ENCODE measurements at regions not wholly inside any gene's neighbourhood (a gene's known extent, or its start where the extent isn't known, plus 50 kb on each side); places are given as distances from the start of the nearest gene placed in this dataset.
"Not testable (repeated sequence)": the region's sequence is repeated elsewhere in the genome, so short reads cannot be mapped to it uniquely, and the experiment has no call there.

DNA sequence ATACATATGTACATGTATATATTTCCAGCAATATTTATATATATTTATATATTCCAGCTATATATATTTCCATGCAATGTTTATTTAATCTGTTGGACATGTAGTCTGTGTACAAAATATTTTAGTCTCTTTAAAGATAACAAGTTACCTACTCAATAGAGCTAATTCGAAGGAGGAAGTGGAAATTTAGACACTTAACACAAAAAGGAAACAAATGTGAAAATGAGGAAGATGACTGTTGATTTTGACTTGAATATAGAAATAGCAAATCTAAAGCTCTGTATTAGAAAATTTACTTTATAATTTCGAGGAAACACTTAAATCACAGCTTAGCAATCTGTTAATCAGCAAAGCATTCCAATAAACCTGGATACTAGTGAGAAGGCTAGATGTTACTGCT, 1064.4 kb downstream of the PCDH7 start:
- no peak overlapping the region for H3K4me3 Mint-ChIP-seq
- no peaks in the 10 kb centered on the region for H3K9me3 Mint-ChIP-seq
- H3K27me3 Mint-ChIP-seq, result no peaks in the 10 kb centered on the region
- H3K4me1 Mint-ChIP-seq (ENCODE audit: unreplicated experiment), result no peaks in the 10 kb centered on the region
- no peaks in the 10 kb centered on the region for H3K36me3 Mint-ChIP-seq
- TF ChIP-seq, protein P1, sequence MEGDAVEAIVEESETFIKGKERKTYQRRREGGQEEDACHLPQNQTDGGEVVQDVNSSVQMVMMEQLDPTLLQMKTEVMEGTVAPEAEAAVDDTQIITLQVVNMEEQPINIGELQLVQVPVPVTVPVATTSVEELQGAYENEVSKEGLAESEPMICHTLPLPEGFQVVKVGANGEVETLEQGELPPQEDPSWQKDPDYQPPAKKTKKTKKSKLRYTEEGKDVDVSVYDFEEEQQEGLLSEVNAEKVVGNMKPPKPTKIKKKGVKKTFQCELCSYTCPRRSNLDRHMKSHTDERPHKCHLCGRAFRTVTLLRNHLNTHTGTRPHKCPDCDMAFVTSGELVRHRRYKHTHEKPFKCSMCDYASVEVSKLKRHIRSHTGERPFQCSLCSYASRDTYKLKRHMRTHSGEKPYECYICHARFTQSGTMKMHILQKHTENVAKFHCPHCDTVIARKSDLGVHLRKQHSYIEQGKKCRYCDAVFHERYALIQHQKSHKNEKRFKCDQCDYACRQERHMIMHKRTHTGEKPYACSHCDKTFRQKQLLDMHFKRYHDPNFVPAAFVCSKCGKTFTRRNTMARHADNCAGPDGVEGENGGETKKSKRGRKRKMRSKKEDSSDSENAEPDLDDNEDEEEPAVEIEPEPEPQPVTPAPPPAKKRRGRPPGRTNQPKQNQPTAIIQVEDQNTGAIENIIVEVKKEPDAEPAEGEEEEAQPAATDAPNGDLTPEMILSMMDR (conservative IDR thresholded peaks at IDR 0.05), result no peak
- H3K27ac Mint-ChIP-seq, result no peak overlapping the region
- no peak for DNase-seq (ENCODE audit: extremely low spot score, unreplicated experiment)

DNA sequence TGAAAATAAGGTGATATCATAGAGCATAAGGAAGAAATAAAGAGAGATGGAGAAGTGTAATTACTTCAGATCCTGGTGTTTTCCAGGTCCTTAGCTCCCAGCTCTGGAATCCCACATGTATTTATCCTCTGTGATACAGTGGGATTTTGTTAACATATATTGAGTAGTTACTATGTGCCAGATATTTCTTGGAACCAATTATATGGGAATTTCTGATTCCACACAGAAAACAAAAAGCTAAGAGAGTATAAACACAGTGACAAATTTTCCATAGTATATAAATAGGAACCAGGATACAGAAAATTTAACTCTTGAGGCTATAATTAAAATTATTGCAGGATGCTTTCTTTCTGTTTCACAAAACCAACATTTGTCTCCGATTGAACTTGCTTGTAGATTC, 1067.5 kb downstream of the PCDH7 start:
- Mint-ChIP-seq H3K27ac (no peak overlapping the region), H3K27me3 (no peaks in the 10 kb centered on the region)
- no peak for DNase-seq (ENCODE audit: extremely low spot score, unreplicated experiment)

DNA sequence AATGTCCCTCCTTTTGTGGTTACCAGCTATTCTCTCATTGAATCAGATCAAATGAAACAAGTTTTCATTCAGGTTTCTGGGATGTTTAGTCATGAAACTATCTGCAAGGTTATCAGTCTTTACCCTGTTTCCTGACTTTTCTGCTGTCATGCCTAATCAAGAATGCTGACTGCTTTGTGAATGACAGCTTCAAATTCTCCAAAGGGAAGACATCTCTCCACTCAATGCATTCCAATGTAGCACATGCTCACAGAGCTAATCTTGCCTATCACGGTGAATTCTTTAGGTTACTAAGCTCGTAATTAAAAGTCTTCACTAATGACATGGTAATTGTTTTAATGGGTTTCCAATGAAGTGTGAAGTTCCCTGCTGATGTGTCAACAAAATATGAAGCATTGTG, 1068.5 kb downstream of the PCDH7 start:
- Mint-ChIP-seq H3K27me3 (no peaks in the 10 kb centered on the region), H3K9me3 (no peaks in the 10 kb centered on the region), H3K4me1 (ENCODE audit: unreplicated experiment) (no peaks in the 10 kb centered on the region), H3K4me3 (no peak overlapping the region), H3K36me3 (no peaks in the 10 kb centered on the region), H3K27ac (no peak overlapping the region)
- TF ChIP-seq, protein P1 (conservative IDR thresholded peaks at IDR 0.05), result no peak
- DNase-seq (ENCODE audit: extremely low spot score, unreplicated experiment), result no peak

More for the DNA sequence above, 1067.5 kb downstream of the PCDH7 start:
- H3K9me3 Mint-ChIP-seq, result no peaks in the 10 kb centered on the region
- H3K4me3 Mint-ChIP-seq, result no peak overlapping the region
- H3K4me1 Mint-ChIP-seq (ENCODE audit: unreplicated experiment), result no peaks in the 10 kb centered on the region
- TF ChIP-seq, protein P1 (conservative IDR thresholded peaks at IDR 0.05), result no peak
- no peaks in the 10 kb centered on the region for H3K36me3 Mint-ChIP-seq

DNA sequence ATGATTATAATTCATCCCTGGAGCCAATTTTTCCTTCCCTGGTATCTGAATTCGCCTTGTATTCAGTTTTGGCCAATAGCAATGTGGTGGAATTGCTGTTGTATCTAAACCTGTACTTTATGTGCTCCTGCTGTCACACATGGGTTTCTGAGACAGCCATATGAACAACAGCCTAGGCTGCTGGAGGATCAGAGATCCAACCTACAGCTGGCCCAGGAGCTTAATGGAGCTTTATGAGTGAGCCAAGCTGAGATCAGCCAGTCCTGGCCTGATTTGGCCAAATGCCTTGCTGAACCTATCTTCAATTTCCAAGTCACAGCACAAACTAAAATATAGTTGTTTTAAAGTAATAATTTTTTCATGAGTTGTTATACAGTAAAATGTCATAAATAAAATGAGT, 1071.5 kb downstream of the PCDH7 start:
- Mint-ChIP-seq H3K9me3 (peaks cover 5% of the 10 kb centered on the region), H3K27me3 (no peaks in the 10 kb centered on the region), H3K27ac (no peak overlapping the region), H3K4me1 (ENCODE audit: unreplicated experiment) (no peaks in the 10 kb centered on the region), H3K36me3 (no peaks in the 10 kb centered on the region), H3K4me3 (no peak overlapping the region)
- no peak for DNase-seq (ENCODE audit: extremely low spot score, unreplicated experiment)
- TF ChIP-seq, protein P1 (conservative IDR thresholded peaks at IDR 0.05), result no peak

DNA sequence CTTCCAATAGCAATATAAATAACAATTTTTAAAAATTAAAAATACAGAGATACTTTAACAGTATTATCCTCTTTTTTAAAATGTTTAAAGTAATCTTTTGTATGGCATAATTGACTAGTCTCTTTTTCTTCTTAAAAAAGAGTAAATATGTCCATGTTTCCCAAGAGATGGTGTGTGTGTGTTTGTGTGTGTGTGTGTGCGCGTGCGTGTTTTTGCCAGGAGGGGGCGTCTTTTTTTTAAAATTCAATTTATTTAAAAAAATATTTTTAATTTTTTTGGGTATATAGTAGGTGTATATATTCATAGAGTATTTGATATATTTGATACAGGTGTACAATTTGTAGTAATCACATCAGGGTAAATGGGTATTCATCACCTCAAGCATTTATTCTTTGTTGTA, 1073.7 kb downstream of the PCDH7 start:
- peaks cover 5% of the 10 kb centered on the region for H3K9me3 Mint-ChIP-seq
- H3K27me3 Mint-ChIP-seq, result no peaks in the 10 kb centered on the region
- H3K36me3 Mint-ChIP-seq, result no peaks in the 10 kb centered on the region
- TF ChIP-seq, protein P1 (conservative IDR thresholded peaks at IDR 0.05), result peak; percentile 69
- DNase-seq (ENCODE audit: extremely low spot score, unreplicated experiment), result no peak
- H3K4me1 Mint-ChIP-seq (ENCODE audit: unreplicated experiment), result no peaks in the 10 kb centered on the region
- no peak overlapping the region for H3K4me3 Mint-ChIP-seq
- H3K27ac Mint-ChIP-seq, result no peak overlapping the region

DNA sequence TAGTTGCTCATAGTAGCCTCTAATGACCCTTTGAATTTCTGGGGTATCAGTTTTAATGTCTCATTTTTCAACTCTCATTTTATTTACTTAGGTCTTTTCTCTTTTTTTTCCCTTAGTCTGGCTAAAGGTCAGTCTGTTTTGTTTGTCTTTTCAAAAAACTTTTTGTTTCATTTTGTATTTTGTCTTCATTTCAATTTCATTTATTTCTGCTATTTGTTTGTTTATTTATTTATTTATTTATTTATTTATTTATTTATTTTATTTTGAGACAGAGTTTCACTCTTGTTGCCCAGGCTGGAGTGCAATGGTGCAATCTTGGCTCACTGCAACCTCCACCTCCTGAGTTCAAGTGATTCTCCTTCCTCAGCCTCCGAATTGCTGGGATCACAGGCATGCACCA, 1076.9 kb downstream of the PCDH7 start:
- not testable (repeated sequence) for DNase-seq (ENCODE audit: extremely low spot score, unreplicated experiment); H3K27ac Mint-ChIP-seq; H3K4me3 Mint-ChIP-seq; H3K27me3 Mint-ChIP-seq; H3K36me3 Mint-ChIP-seq; H3K4me1 Mint-ChIP-seq (ENCODE audit: unreplicated experiment)
- H3K9me3 Mint-ChIP-seq, result peaks cover 16% of the 10 kb centered on the region

All from type B pancreatic cell (in vitro differentiated cells).